ENCODE measurements at regions not wholly inside any gene's neighbourhood (a gene's known extent, or its start where the extent isn't known, plus 50 kb on each side); places are given as distances from the start of the nearest gene placed in this dataset.

DNA sequence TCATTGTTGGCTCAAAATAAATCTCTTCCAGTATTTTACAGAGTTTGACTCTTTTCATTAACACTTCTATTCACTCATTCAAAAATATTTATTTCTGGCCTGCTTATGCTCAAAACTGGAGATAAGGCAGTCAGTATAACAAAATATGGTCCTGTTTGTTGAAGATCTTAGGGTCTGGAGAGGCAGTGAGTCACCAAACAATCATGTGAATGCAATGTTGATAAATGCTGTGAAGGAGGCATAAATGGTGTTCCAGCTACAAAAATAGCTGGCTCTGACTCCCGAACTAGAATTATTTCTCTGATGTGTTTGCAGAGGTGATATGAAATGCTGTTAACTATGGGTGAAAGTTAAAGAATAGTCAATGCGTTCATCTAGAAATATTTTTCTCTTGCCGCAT, 390.6 kb downstream of the AASDHPPT start:
- intact Hi-C loops (cut with DNase I) = no loop called here
- no peak for DNase-seq (ENCODE audit: low spot score in 2 of 2)
- TF ChIP-seq, protein P1, sequence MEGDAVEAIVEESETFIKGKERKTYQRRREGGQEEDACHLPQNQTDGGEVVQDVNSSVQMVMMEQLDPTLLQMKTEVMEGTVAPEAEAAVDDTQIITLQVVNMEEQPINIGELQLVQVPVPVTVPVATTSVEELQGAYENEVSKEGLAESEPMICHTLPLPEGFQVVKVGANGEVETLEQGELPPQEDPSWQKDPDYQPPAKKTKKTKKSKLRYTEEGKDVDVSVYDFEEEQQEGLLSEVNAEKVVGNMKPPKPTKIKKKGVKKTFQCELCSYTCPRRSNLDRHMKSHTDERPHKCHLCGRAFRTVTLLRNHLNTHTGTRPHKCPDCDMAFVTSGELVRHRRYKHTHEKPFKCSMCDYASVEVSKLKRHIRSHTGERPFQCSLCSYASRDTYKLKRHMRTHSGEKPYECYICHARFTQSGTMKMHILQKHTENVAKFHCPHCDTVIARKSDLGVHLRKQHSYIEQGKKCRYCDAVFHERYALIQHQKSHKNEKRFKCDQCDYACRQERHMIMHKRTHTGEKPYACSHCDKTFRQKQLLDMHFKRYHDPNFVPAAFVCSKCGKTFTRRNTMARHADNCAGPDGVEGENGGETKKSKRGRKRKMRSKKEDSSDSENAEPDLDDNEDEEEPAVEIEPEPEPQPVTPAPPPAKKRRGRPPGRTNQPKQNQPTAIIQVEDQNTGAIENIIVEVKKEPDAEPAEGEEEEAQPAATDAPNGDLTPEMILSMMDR (IDR thresholded peaks at IDR 0.05) = no peak
- H3K27ac ChIP-seq = no peak overlapping the region
- no peaks in the 10 kb centered on the region for H3K36me3 ChIP-seq
- H3K4me1 ChIP-seq = no peaks in the 10 kb centered on the region
- H3K27me3 ChIP-seq = no peaks in the 10 kb centered on the region
- no peaks in the 10 kb centered on the region for H3K9me3 ChIP-seq
- H3K4me3 ChIP-seq = no peak overlapping the region

GRCh38 chr11:106468531-106468930, 391.1 kb downstream of the AASDHPPT start:
- DNase-seq (ENCODE audit: low spot score in 2 of 2) = no peak
- no peaks in the 10 kb centered on the region for H3K4me1 ChIP-seq
- no peaks in the 10 kb centered on the region for H3K27me3 ChIP-seq
- intact Hi-C loops (cut with DNase I) = no loop called here
- H3K36me3 ChIP-seq = no peaks in the 10 kb centered on the region
- H3K9me3 ChIP-seq = no peaks in the 10 kb centered on the region
- no peak overlapping the region for H3K4me3 ChIP-seq
- no peak overlapping the region for H3K27ac ChIP-seq
- TF ChIP-seq, protein P1 (IDR thresholded peaks at IDR 0.05) = no peak

- no peaks in the 10 kb centered on the region for H3K27me3 ChIP-seq
- intact Hi-C loops (cut with DNase I) = no loop called here
- no peaks in the 10 kb centered on the region for H3K4me1 ChIP-seq
- H3K27ac ChIP-seq = no peak overlapping the region
- H3K9me3 ChIP-seq = no peaks in the 10 kb centered on the region
- TF ChIP-seq, protein P1 (IDR thresholded peaks at IDR 0.05) = no peak
- H3K36me3 ChIP-seq = no peaks in the 10 kb centered on the region
- H3K4me3 ChIP-seq = no peak overlapping the region
- DNase-seq (ENCODE audit: low spot score in 2 of 2) = no peak
These were observed 392.8 kb downstream of the AASDHPPT start for GRCh38 chr11:106470230-106470629.

GRCh38 chr11:106471276-106471675, 393.8 kb downstream of the AASDHPPT start:
- DNase-seq (ENCODE audit: low spot score in 2 of 2) = no peak
- Histone ChIP-seq H3K27me3 (no peaks in the 10 kb centered on the region), H3K27ac (no peak overlapping the region), H3K36me3 (no peaks in the 10 kb centered on the region), H3K4me3 (no peak overlapping the region), H3K4me1 (no peaks in the 10 kb centered on the region), H3K9me3 (no peaks in the 10 kb centered on the region)
- intact Hi-C loops (cut with DNase I) = no loop called here
- TF ChIP-seq, protein P1 (IDR thresholded peaks at IDR 0.05) = no peak

DNA sequence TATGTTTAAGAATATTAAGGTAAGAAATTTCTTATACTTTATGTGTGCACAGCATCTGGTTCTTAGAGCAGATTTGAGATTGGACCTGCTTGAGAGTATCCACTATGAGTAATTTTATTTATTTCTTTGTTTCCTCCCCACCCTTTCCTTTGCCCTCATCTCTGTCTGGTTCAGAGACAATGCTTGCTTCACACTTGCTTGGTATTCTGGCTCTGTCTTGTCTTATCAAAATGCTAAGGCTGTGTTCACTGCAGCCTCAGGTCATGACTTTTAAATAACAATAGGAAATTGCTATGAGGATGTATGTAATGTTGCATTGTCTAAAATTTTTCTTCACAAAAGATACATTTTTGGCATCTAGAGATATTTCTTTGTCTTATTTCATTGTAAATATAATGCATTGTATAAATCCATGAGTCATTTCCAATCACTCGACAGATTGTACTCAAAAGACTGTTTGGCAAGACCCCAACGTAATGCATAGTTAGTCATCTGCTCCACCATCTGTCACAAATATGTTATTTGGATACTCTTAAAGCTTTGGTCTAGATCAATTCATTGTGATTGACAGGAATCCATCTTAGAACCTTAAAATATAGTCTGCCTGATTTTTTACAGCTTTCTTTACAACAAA, 395.7 kb downstream of the AASDHPPT start:
- no peak overlapping the region for H3K4me3 ChIP-seq
- intact Hi-C loops (cut with DNase I) = no loop called here
- DNase-seq (ENCODE audit: low spot score in 2 of 2) = no peak
- no peaks in the 10 kb centered on the region for H3K36me3 ChIP-seq
- no peaks in the 10 kb centered on the region for H3K4me1 ChIP-seq
- no peaks in the 10 kb centered on the region for H3K9me3 ChIP-seq
- no peaks in the 10 kb centered on the region for H3K27me3 ChIP-seq
- no peak overlapping the region for H3K27ac ChIP-seq
- TF ChIP-seq, protein P1 (IDR thresholded peaks at IDR 0.05) = no peak

GRCh38 chr11:106474274-106474673, 396.8 kb downstream of the AASDHPPT start:
- intact Hi-C loops (cut with DNase I) = no loop called here
- no peak overlapping the region for H3K27ac ChIP-seq
- TF ChIP-seq, protein P1 (IDR thresholded peaks at IDR 0.05) = no peak
- no peak for DNase-seq (ENCODE audit: low spot score in 2 of 2)
- H3K27me3 ChIP-seq = no peaks in the 10 kb centered on the region
- H3K4me3 ChIP-seq = no peak overlapping the region
- no peaks in the 10 kb centered on the region for H3K36me3 ChIP-seq
- no peaks in the 10 kb centered on the region for H3K4me1 ChIP-seq
- H3K9me3 ChIP-seq = no peaks in the 10 kb centered on the region

Data from ascending aorta (tissue), 2 donors.